ENCODE measurements at regions not wholly inside any gene's neighbourhood (a gene's known extent, or its start where the extent isn't known, plus 50 kb on each side); places are given as distances from the start of the nearest gene placed in this dataset.

GRCh38 chr3:161821591-161821990, 325.0 kb downstream of the OTOL1 start:
- TF ChIP-seq, protein P1, sequence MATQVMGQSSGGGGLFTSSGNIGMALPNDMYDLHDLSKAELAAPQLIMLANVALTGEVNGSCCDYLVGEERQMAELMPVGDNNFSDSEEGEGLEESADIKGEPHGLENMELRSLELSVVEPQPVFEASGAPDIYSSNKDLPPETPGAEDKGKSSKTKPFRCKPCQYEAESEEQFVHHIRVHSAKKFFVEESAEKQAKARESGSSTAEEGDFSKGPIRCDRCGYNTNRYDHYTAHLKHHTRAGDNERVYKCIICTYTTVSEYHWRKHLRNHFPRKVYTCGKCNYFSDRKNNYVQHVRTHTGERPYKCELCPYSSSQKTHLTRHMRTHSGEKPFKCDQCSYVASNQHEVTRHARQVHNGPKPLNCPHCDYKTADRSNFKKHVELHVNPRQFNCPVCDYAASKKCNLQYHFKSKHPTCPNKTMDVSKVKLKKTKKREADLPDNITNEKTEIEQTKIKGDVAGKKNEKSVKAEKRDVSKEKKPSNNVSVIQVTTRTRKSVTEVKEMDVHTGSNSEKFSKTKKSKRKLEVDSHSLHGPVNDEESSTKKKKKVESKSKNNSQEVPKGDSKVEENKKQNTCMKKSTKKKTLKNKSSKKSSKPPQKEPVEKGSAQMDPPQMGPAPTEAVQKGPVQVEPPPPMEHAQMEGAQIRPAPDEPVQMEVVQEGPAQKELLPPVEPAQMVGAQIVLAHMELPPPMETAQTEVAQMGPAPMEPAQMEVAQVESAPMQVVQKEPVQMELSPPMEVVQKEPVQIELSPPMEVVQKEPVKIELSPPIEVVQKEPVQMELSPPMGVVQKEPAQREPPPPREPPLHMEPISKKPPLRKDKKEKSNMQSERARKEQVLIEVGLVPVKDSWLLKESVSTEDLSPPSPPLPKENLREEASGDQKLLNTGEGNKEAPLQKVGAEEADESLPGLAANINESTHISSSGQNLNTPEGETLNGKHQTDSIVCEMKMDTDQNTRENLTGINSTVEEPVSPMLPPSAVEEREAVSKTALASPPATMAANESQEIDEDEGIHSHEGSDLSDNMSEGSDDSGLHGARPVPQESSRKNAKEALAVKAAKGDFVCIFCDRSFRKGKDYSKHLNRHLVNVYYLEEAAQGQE (IDR thresholded peaks at IDR 0.05), result no peak
- TF ChIP-seq CTCF (IDR thresholded peaks at IDR 0.05) (no peak), POLR2A (IDR thresholded peaks at IDR 0.05; ENCODE audit: low read length) (no peak), ATOH8 (CRISPR knock-in tag; IDR thresholded peaks at IDR 0.05; ENCODE audit: low read depth) (no peak), E2F6 (IDR thresholded peaks at IDR 0.05; ENCODE audit: borderline replicate concordance, low read depth) (no peak), CEBPB (IDR thresholded peaks at IDR 0.05) (no peak), EP300 (IDR thresholded peaks at IDR 0.05) (no peak)
- TF ChIP-seq, protein P2, sequence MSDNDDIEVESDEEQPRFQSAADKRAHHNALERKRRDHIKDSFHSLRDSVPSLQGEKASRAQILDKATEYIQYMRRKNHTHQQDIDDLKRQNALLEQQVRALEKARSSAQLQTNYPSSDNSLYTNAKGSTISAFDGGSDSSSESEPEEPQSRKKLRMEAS (IDR thresholded peaks at IDR 0.05), result no peak

Data from A549 (cell line).